ENCODE measurements at regions not wholly inside any gene's neighbourhood (a gene's known extent, or its start where the extent isn't known, plus 50 kb on each side); places are given as distances from the start of the nearest gene placed in this dataset.
"Not testable (repeated sequence)": the region's sequence is repeated elsewhere in the genome, so short reads cannot be mapped to it uniquely, and the experiment has no call there.

GRCh38 chr7:46929359-46929758 lies 652.6 kb downstream of the TNS3 start:
- DNase-seq = no peak
- no peaks in the 10 kb centered on the region for H3K36me3 Mint-ChIP-seq
- no peaks in the 10 kb centered on the region for H3K27me3 Mint-ChIP-seq
- H3K4me1 Mint-ChIP-seq = no peaks in the 10 kb centered on the region
- no peak for ATAC-seq (ENCODE audit: low read depth in 2 of 2)
- no peaks in the 10 kb centered on the region for H3K36me3 ChIP-seq (ENCODE audit: control insufficient read depth, insufficient read depth, low read length)
- H3K9me3 ChIP-seq (ENCODE audit: control insufficient read depth in 2 of 2, low read length in 2 of 2) = no peaks in the 10 kb centered on the region
- no peak overlapping the region for H3K4me3 Mint-ChIP-seq
- no peak overlapping the region for H3K27ac Mint-ChIP-seq
- no peak overlapping the region for H3K4me3 ChIP-seq (ENCODE audit: low read depth, low read length)
- no peaks in the 10 kb centered on the region for H3K4me1 ChIP-seq (ENCODE audit: control insufficient read depth, insufficient read depth, low read length, poor library complexity, severe bottlenecking)
- no peak overlapping the region for H3K27ac ChIP-seq (ENCODE audit: insufficient read depth, low read length, poor library complexity, severe bottlenecking)
- peaks cover 0 to 7% (median 1%) of the 10 kb centered on the region in 7 donors for H3K9me3 Mint-ChIP-seq
- H3K27me3 ChIP-seq (ENCODE audit: control insufficient read depth, insufficient read depth, low read length) = no peaks in the 10 kb centered on the region

DNA sequence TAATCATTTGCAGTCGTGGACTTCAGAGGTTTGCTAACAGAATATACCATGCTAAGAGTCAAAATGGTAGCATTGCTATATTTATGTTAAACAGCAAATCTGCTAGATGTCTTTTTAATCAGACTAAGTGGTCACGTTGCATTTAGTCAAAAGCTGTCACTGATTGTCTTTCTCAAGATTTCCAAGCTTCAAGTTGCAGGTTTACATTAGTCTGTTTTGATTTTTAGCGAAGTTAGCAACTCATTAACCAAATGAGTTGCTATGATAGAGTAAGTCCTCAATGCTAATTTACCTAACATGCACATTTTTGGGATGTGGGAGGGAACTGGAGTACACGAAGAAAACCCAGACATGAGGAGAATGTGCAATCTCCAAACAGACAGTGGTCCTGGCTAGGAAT lies 653.2 kb downstream of the TNS3 start:
- H3K4me1 Mint-ChIP-seq = no peaks in the 10 kb centered on the region
- H3K4me1 ChIP-seq (ENCODE audit: control insufficient read depth, insufficient read depth, low read length, poor library complexity, severe bottlenecking) = no peaks in the 10 kb centered on the region
- no peak overlapping the region for H3K4me3 Mint-ChIP-seq
- H3K27me3 Mint-ChIP-seq = no peaks in the 10 kb centered on the region
- no peaks in the 10 kb centered on the region for H3K36me3 Mint-ChIP-seq
- H3K9me3 Mint-ChIP-seq = peaks cover 0 to 7% (median 3%) of the 10 kb centered on the region in 7 donors
- DNase-seq (no peak), ATAC-seq (ENCODE audit: low read depth in 2 of 2) (no peak)
- H3K27ac ChIP-seq (ENCODE audit: insufficient read depth, low read length, poor library complexity, severe bottlenecking) = no peak overlapping the region
- no peak overlapping the region for H3K4me3 ChIP-seq (ENCODE audit: low read depth, low read length)
- no peaks in the 10 kb centered on the region for H3K36me3 ChIP-seq (ENCODE audit: control insufficient read depth, insufficient read depth, low read length)
- H3K27me3 ChIP-seq (ENCODE audit: control insufficient read depth, insufficient read depth, low read length) = no peaks in the 10 kb centered on the region
- no peaks in the 10 kb centered on the region for H3K9me3 ChIP-seq (ENCODE audit: control insufficient read depth in 2 of 2, low read length in 2 of 2)
- H3K27ac Mint-ChIP-seq = no peak overlapping the region

- Histone ChIP-seq H3K27me3 (ENCODE audit: control insufficient read depth, insufficient read depth, low read length) (no peaks in the 10 kb centered on the region), H3K9me3 (ENCODE audit: control insufficient read depth in 2 of 2, low read length in 2 of 2) (no peaks in the 10 kb centered on the region), H3K36me3 (ENCODE audit: control insufficient read depth, insufficient read depth, low read length) (no peaks in the 10 kb centered on the region), H3K4me1 (ENCODE audit: control insufficient read depth, insufficient read depth, low read length, poor library complexity, severe bottlenecking) (no peaks in the 10 kb centered on the region), H3K4me3 (ENCODE audit: low read depth, low read length) (no peak overlapping the region), H3K27ac (ENCODE audit: insufficient read depth, low read length, poor library complexity, severe bottlenecking) (no peak overlapping the region)
- H3K27me3 Mint-ChIP-seq = no peaks in the 10 kb centered on the region
- H3K36me3 Mint-ChIP-seq = no peaks in the 10 kb centered on the region
- DNase-seq (no peak), ATAC-seq (ENCODE audit: low read depth in 2 of 2) (no peak)
- H3K4me3 Mint-ChIP-seq = no peak overlapping the region
- no peak overlapping the region for H3K27ac Mint-ChIP-seq
- H3K4me1 Mint-ChIP-seq = no peaks in the 10 kb centered on the region
- peaks cover 0 to 9% (median 5%) of the 10 kb centered on the region in 7 donors for H3K9me3 Mint-ChIP-seq
Observed at GRCh38 chr7:46927131-46927810, 654.6 kb downstream of the TNS3 start.

GRCh38 chr7:46916581-46916980 lies 665.3 kb downstream of the TNS3 start:
- Histone ChIP-seq H3K27me3 (ENCODE audit: control insufficient read depth, insufficient read depth, low read length) (no peaks in the 10 kb centered on the region), H3K36me3 (ENCODE audit: control insufficient read depth, insufficient read depth, low read length) (no peaks in the 10 kb centered on the region), H3K4me1 (ENCODE audit: control insufficient read depth, insufficient read depth, low read length, poor library complexity, severe bottlenecking) (no peaks in the 10 kb centered on the region), H3K9me3 (ENCODE audit: control insufficient read depth in 2 of 2, low read length in 2 of 2) (no peaks in the 10 kb centered on the region), H3K27ac (ENCODE audit: insufficient read depth, low read length, poor library complexity, severe bottlenecking) (no peak overlapping the region), H3K4me3 (ENCODE audit: low read depth, low read length) (no peak overlapping the region)
- Mint-ChIP-seq H3K4me3 (no peak overlapping the region), H3K27ac (no peak overlapping the region), H3K36me3 (no peaks in the 10 kb centered on the region), H3K27me3 (no peaks in the 10 kb centered on the region), H3K9me3 (peaks cover 0 to 15% (median 3%) of the 10 kb centered on the region in 7 donors), H3K4me1 (no peaks in the 10 kb centered on the region)
- ATAC-seq (ENCODE audit: low read depth in 2 of 2) (no peak), DNase-seq (no peak)

GRCh38 chr7:46912692-46913091 lies 669.2 kb downstream of the TNS3 start:
- Mint-ChIP-seq H3K36me3 (no peaks in the 10 kb centered on the region), H3K4me3 (no peak overlapping the region), H3K9me3 (peaks cover 0 to 23% (median 6%) of the 10 kb centered on the region in 7 donors), H3K27me3 (no peaks in the 10 kb centered on the region), H3K27ac (no peak overlapping the region), H3K4me1 (no peaks in the 10 kb centered on the region)
- no peak overlapping the region for H3K4me3 ChIP-seq (ENCODE audit: low read depth, low read length)
- H3K36me3 ChIP-seq (ENCODE audit: control insufficient read depth, insufficient read depth, low read length) = no peaks in the 10 kb centered on the region
- no peaks in the 10 kb centered on the region for H3K27me3 ChIP-seq (ENCODE audit: control insufficient read depth, insufficient read depth, low read length)
- H3K27ac ChIP-seq (ENCODE audit: insufficient read depth, low read length, poor library complexity, severe bottlenecking) = no peak overlapping the region
- ATAC-seq (ENCODE audit: low read depth in 2 of 2) (no peak), DNase-seq (no peak)
- H3K9me3 ChIP-seq (ENCODE audit: control insufficient read depth in 2 of 2, low read length in 2 of 2) = peaks cover 0 to 2% of the 10 kb centered on the region in 2 experiments
- no peaks in the 10 kb centered on the region for H3K4me1 ChIP-seq (ENCODE audit: control insufficient read depth, insufficient read depth, low read length, poor library complexity, severe bottlenecking)

- Mint-ChIP-seq H3K27me3 (no peaks in the 10 kb centered on the region), H3K27ac (no peak overlapping the region), H3K9me3 (peaks cover 0 to 25% (median 9%) of the 10 kb centered on the region in 7 donors), H3K4me1 (no peaks in the 10 kb centered on the region), H3K36me3 (no peaks in the 10 kb centered on the region), H3K4me3 (no peak overlapping the region)
- Histone ChIP-seq H3K9me3 (ENCODE audit: control insufficient read depth in 2 of 2, low read length in 2 of 2) (peaks cover 0 to 2% of the 10 kb centered on the region in 2 experiments), H3K4me3 (ENCODE audit: low read depth, low read length) (no peak overlapping the region), H3K4me1 (ENCODE audit: control insufficient read depth, insufficient read depth, low read length, poor library complexity, severe bottlenecking) (no peaks in the 10 kb centered on the region), H3K27me3 (ENCODE audit: control insufficient read depth, insufficient read depth, low read length) (no peaks in the 10 kb centered on the region), H3K36me3 (ENCODE audit: control insufficient read depth, insufficient read depth, low read length) (no peaks in the 10 kb centered on the region), H3K27ac (ENCODE audit: insufficient read depth, low read length, poor library complexity, severe bottlenecking) (no peak overlapping the region)
- no peak for DNase-seq
- ATAC-seq (ENCODE audit: low read depth in 2 of 2) = no peak
Observed at GRCh38 chr7:46909601-46910051, 672.3 kb downstream of the TNS3 start.

DNA sequence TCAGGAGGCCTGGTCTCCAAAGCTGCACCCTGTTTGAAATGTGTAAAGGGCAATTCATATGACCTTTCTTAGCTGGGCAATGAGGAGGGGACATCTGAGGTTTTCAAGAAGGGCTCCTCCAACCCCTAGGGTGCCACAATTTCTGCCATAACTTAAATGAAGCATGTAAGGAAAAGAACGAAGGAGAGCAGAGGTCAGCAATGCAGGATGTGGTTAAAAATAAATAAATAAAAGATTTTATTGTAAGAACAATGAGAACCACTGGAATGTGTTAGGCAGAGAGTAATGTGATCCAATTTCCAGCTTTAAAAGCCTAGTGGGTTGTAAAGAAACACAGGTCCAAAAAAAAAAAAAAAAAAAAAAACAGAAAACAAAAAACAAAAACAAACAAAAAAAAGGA lies 673.1 kb downstream of the TNS3 start:
- H3K4me3 ChIP-seq (ENCODE audit: low read depth, low read length) = no peak overlapping the region
- Mint-ChIP-seq H3K36me3 (no peaks in the 10 kb centered on the region), H3K27me3 (no peaks in the 10 kb centered on the region), H3K4me1 (no peaks in the 10 kb centered on the region), H3K9me3 (peaks cover 0 to 23% (median 9%) of the 10 kb centered on the region in 7 donors), H3K4me3 (no peak overlapping the region), H3K27ac (no peak overlapping the region)
- peaks cover 0 to 2% of the 10 kb centered on the region in 2 experiments for H3K9me3 ChIP-seq (ENCODE audit: control insufficient read depth in 2 of 2, low read length in 2 of 2)
- no peak for DNase-seq
- no peak for ATAC-seq (ENCODE audit: low read depth in 2 of 2)
- H3K27me3 ChIP-seq (ENCODE audit: control insufficient read depth, insufficient read depth, low read length) = no peaks in the 10 kb centered on the region
- no peaks in the 10 kb centered on the region for H3K4me1 ChIP-seq (ENCODE audit: control insufficient read depth, insufficient read depth, low read length, poor library complexity, severe bottlenecking)
- no peak overlapping the region for H3K27ac ChIP-seq (ENCODE audit: insufficient read depth, low read length, poor library complexity, severe bottlenecking)
- H3K36me3 ChIP-seq (ENCODE audit: control insufficient read depth, insufficient read depth, low read length) = no peaks in the 10 kb centered on the region

- H3K4me1 ChIP-seq (ENCODE audit: control insufficient read depth, insufficient read depth, low read length, poor library complexity, severe bottlenecking); H3K27ac ChIP-seq (ENCODE audit: insufficient read depth, low read length, poor library complexity, severe bottlenecking); H3K4me3 ChIP-seq (ENCODE audit: low read depth, low read length); H3K27me3 Mint-ChIP-seq; H3K27ac Mint-ChIP-seq; H3K9me3 ChIP-seq (ENCODE audit: control insufficient read depth in 2 of 2, low read length in 2 of 2); H3K36me3 Mint-ChIP-seq; H3K4me3 Mint-ChIP-seq; H3K36me3 ChIP-seq (ENCODE audit: control insufficient read depth, insufficient read depth, low read length); H3K4me1 Mint-ChIP-seq; ATAC-seq (ENCODE audit: low read depth in 2 of 2); H3K27me3 ChIP-seq (ENCODE audit: control insufficient read depth, insufficient read depth, low read length); DNase-seq: not testable (repeated sequence)
- peaks cover 3 to 24% (median 6%) of the 10 kb centered on the region in 7 donors for H3K9me3 Mint-ChIP-seq
Observed at GRCh38 chr7:46904523-46904922, 677.4 kb downstream of the TNS3 start.
